ENCODE measurements at regions not wholly inside any gene's neighbourhood (a gene's known extent, or its start where the extent isn't known, plus 50 kb on each side); places are given as distances from the start of the nearest gene placed in this dataset.
"Not testable (repeated sequence)": the region's sequence is repeated elsewhere in the genome, so short reads cannot be mapped to it uniquely, and the experiment has no call there.

GRCh38 chr6:166724576-166724975 is 97.5 kb upstream of the RPS6KA2 start:
- DNase-seq (ENCODE audit: low read depth in 2 of 2) = no peak

GRCh38 chr6:166722785-166723184 is 95.7 kb upstream of the RPS6KA2 start:
- DNase-seq (ENCODE audit: low read depth in 2 of 2) = no peak

- DNase-seq (ENCODE audit: low read depth in 2 of 2) = no peak
Measured at GRCh38 chr6:166721576-166721975, 94.5 kb upstream of the RPS6KA2 start.

- DNase-seq (ENCODE audit: low read depth in 2 of 2) = no peak
Measured at GRCh38 chr6:166720856-166721255, 93.8 kb upstream of the RPS6KA2 start.

- DNase-seq (ENCODE audit: low read depth in 2 of 2) = no peak
Measured at GRCh38 chr6:166719019-166719418, 92.0 kb upstream of the RPS6KA2 start.

GRCh38 chr6:166718516-166718915 is 91.5 kb upstream of the RPS6KA2 start:
- no peak for DNase-seq (ENCODE audit: low read depth in 2 of 2)

GRCh38 chr6:166716910-166717617 is 90.0 kb upstream of the RPS6KA2 start:
- no peak for DNase-seq (ENCODE audit: low read depth in 2 of 2)

- DNase-seq (ENCODE audit: low read depth in 2 of 2) = no peak
Measured at GRCh38 chr6:166715992-166716391, 88.9 kb upstream of the RPS6KA2 start.

- no peak for DNase-seq (ENCODE audit: low read depth in 2 of 2)
Measured at GRCh38 chr6:166715065-166715464, 88.0 kb upstream of the RPS6KA2 start.

GRCh38 chr6:166714581-166714980 is 87.5 kb upstream of the RPS6KA2 start:
- DNase-seq (ENCODE audit: low read depth in 2 of 2) = no peak

GRCh38 chr6:166714187-166714510 is 87.1 kb upstream of the RPS6KA2 start:
- DNase-seq (ENCODE audit: low read depth in 2 of 2) = no peak

- no peak for DNase-seq (ENCODE audit: low read depth in 2 of 2)
Measured at GRCh38 chr6:166713434-166714186, 86.6 kb upstream of the RPS6KA2 start.

- DNase-seq (ENCODE audit: low read depth in 2 of 2) = no peak
Measured at GRCh38 chr6:166712286-166713228, 85.5 kb upstream of the RPS6KA2 start.

- DNase-seq (ENCODE audit: low read depth in 2 of 2) = no peak
Measured at GRCh38 chr6:166710084-166710483, 83.0 kb upstream of the RPS6KA2 start.

- DNase-seq (ENCODE audit: low read depth in 2 of 2) = no peak
Measured at GRCh38 chr6:166708460-166708859, 81.4 kb upstream of the RPS6KA2 start.

- no peak for DNase-seq (ENCODE audit: low read depth in 2 of 2)
Measured at GRCh38 chr6:166707045-166707444, 80.0 kb upstream of the RPS6KA2 start.

GRCh38 chr6:166705069-166705468 is 78.0 kb upstream of the RPS6KA2 start:
- DNase-seq (ENCODE audit: low read depth in 2 of 2) = no peak

GRCh38 chr6:166704171-166704570 is 77.1 kb upstream of the RPS6KA2 start:
- DNase-seq (ENCODE audit: low read depth in 2 of 2) = no peak

GRCh38 chr6:166703149-166703710 is 76.2 kb upstream of the RPS6KA2 start:
- DNase-seq (ENCODE audit: low read depth in 2 of 2) = no peak

- not testable (repeated sequence) for DNase-seq (ENCODE audit: low read depth in 2 of 2)
Measured at GRCh38 chr6:166701424-166701823, 74.4 kb upstream of the RPS6KA2 start.

- not testable (repeated sequence) for DNase-seq (ENCODE audit: low read depth in 2 of 2)
Measured at GRCh38 chr6:166700871-166701270, 73.8 kb upstream of the RPS6KA2 start.

- no peak for DNase-seq (ENCODE audit: low read depth in 2 of 2)
Measured at GRCh38 chr6:166697113-166697512, 70.1 kb upstream of the RPS6KA2 start.

All from stimulated activated CD4-positive, alpha-beta T cell treated with anti-CD3 and anti-CD28 coated beads, Interleukin-1b, Interleukin-23, amount 100 ng/mL, for 1 hour (primary cell).